K562 (cell line): ENCODE measurements at regions not wholly inside any gene's neighbourhood (a gene's known extent, or its start where the extent isn't known, plus 50 kb on each side); places are given as distances from the start of the nearest gene placed in this dataset.

Experiments used
- ATAC-seq: fragments of 200-7000 bp; cut with Tn5 transposase; 3 replicates; pipeline ENCODE4 v1.9.1; 2020; ENCODE audit warnings: moderate library complexity
- BruUV-seq: library from RNA; stranded (reverse); fragments of 400-500 nt; replicated peaks from 2 replicates; lab custom pipeline; 2021; lab: Mats Ljungman, UMichigan
- CTCF ChIA-PET: fragments of 300-600 bp; formaldehyde crosslinking; extraction: SDS; loops from one replicate; lab custom pipeline; 2021; ENCODE audit warnings: low intra/inter-chr PET ratio; lab: Yijun Ruan, JAX
- POLR2A ChIA-PET: fragments of 300-600, 350-650 bp; sonication (Branson Sonifier 250); formaldehyde crosslinking; extraction: SDS; loops from one replicate; lab custom pipeline; 2021; ENCODE audit warnings: antibody characterized with exemption, inconsistent platforms; lab: Yijun Ruan, JAX
- DNase-seq, 4 experiments: peaks; one replicate each; pipeline versions ENCODE4 v3.0.0 to v3.0.0-alpha.2; 2011 to 2018; ENCODE audit warnings: low spot score in 3 of 4, mixed read lengths in 3 of 4; ENCODE audit errors: extremely low read depth in 1 of 4
- FAIRE-seq: peaks from 2 replicates; lab custom pipeline; 2011; peaks lifted over from hg19 to GRCh38; lab: Jason Lieb, UNC
- H2AFZ ChIP-seq: 2 replicates; pipeline ENCODE4 v1.6.0; 2011; ENCODE audit warnings: low read depth, low read length, control low read depth, inconsistent platforms
- H3K27ac ChIP-seq: fragments of 200-600 bp; 3 replicates; pipeline ENCODE4 v1.8.0; 2011; ENCODE audit warnings: low read depth, mild to moderate bottlenecking, control low read depth, inconsistent platforms, low read length, moderate library complexity, mixed read lengths; ENCODE audit errors: extremely low read depth
- H3K27me3 ChIP-seq, 2 experiments: fragments of 300-600 bp in 1 of 2; 2 replicates in 1 of 2; 3 replicates in 1 of 2; pipeline versions ENCODE4 v1.6.0 to v1.8.0; 2011; ENCODE audit warnings: inconsistent platforms in 2 of 2, low read length in 2 of 2, mild to moderate bottlenecking in 1 of 2, mixed read lengths in 1 of 2, moderate library complexity in 1 of 2; ENCODE audit not compliant: control insufficient read depth in 2 of 2, insufficient read depth in 2 of 2
- H3K36me3 ChIP-seq: fragments of 300-600 bp; 3 replicates; pipeline ENCODE4 v1.8.0; 2011; ENCODE audit warnings: mild to moderate bottlenecking, low read length, inconsistent platforms; ENCODE audit not compliant: control insufficient read depth, insufficient read depth
- H3K4me1 ChIP-seq, 2 experiments: fragments of 200-600 bp in 1 of 2; replicated peaks in 1 of 2; 2 replicates in 1 of 2; 3 replicates in 1 of 2; pipeline versions ENCODE4 v1.5.1 to v1.8.0; 2011; ENCODE audit warnings: inconsistent platforms in 2 of 2, low read length in 2 of 2, mild to moderate bottlenecking in 1 of 2, mixed read lengths in 1 of 2, moderate library complexity in 1 of 2; ENCODE audit not compliant: control insufficient read depth in 2 of 2, insufficient read depth in 2 of 2
- H3K4me2 ChIP-seq: 2 replicates; pipeline ENCODE4 v1.6.1; 2011; ENCODE audit warnings: low read length, control low read depth, inconsistent platforms, mixed read lengths; ENCODE audit not compliant: insufficient read depth
- H3K4me3 ChIP-seq: fragments of 200-600 bp; sonication (generic), shearing (Covaris generic); 2 replicates; pipeline ENCODE4 v1.5.1; 2016; ENCODE audit warnings: control low read depth, inconsistent platforms
- H3K79me2 ChIP-seq: fragments of 200-600 bp; 3 replicates; pipeline ENCODE4 v1.8.0; 2011; ENCODE audit warnings: low read length, inconsistent platforms; ENCODE audit not compliant: control insufficient read depth, insufficient read depth
- H3K9ac ChIP-seq, 2 experiments: 2 replicates each; pipeline versions ENCODE4 v1.6.0 to v1.6.1; 2011; ENCODE audit warnings: low read depth in 2 of 2, low read length in 2 of 2, control low read depth in 1 of 2, inconsistent platforms in 1 of 2, mild to moderate bottlenecking in 1 of 2, mixed read lengths in 1 of 2; ENCODE audit not compliant: insufficient read depth in 1 of 2
- H3K9me1 ChIP-seq: one replicate; pipeline ENCODE4 v1.6.0; 2011; ENCODE audit warnings: inconsistent platforms, mild to moderate bottlenecking, low read length, moderate library complexity; ENCODE audit not compliant: control insufficient read depth, insufficient read depth
- H3K9me3 ChIP-seq: replicated peaks from 2 replicates; pipeline ENCODE4 v1.5.1; 2011; ENCODE audit warnings: low read depth, low read length, inconsistent platforms; ENCODE audit not compliant: control insufficient read depth, insufficient read depth
- H4K20me1 ChIP-seq: replicated peaks from 2 replicates; pipeline ENCODE4 v1.6.1; 2011; ENCODE audit warnings: low read length, inconsistent platforms, mixed read lengths; ENCODE audit not compliant: control insufficient read depth, insufficient read depth
- BRD4 ChIP-seq: fragments of 200-600 bp; sonication (generic); IDR thresholded peaks from 2 replicates; pipeline ENCODE4 v1.6.1; 2017; ENCODE audit warnings: inconsistent platforms
- BRF2 ChIP-seq: IDR thresholded peaks from 3 replicates; pipeline ENCODE4 v1.6.1; 2011; ENCODE audit warnings: borderline replicate concordance, mild to moderate bottlenecking; ENCODE audit not compliant: insufficient read length, insufficient read depth
- MAZ ChIP-seq, 2 experiments: fragments of 450-650 bp in 1 of 2; sonication (generic) in 1 of 2; formaldehyde crosslinking; IDR thresholded peaks in 1 of 2; conservative IDR thresholded peaks in 1 of 2; 2 replicates each; pipeline versions ENCODE4 v1.4.0 to v1.5.0; 2020; ENCODE audit warnings: mild to moderate bottlenecking in 1 of 2, missing genetic modification reagents in 1 of 2
- MCM3 ChIP-seq: fragments of 450-650 bp; IDR thresholded peaks from 2 replicates; pipeline ENCODE4 v1.6.1; 2016
- NELFE ChIP-seq: IDR thresholded peaks from 2 replicates; pipeline ENCODE4 v1.6.1; 2011; ENCODE audit warnings: mild to moderate bottlenecking; ENCODE audit not compliant: insufficient read depth, insufficient read length
- PBX2 ChIP-seq, 2 experiments: IDR thresholded peaks in 1 of 2; conservative IDR thresholded peaks in 1 of 2; 2 replicates each; pipeline ENCODE4 v1.6.1; 2016; ENCODE audit warnings: low read depth in 2 of 2, mild to moderate bottlenecking in 1 of 2, missing compliant biosample characterization in 1 of 2, missing genetic modification characterization in 1 of 2, moderate library complexity in 1 of 2
- PHB2 ChIP-seq: fragments of 450-650 bp; IDR thresholded peaks from 2 replicates; pipeline ENCODE4 v1.6.1; 2017; ENCODE audit warnings: low read depth
- RFX7 ChIP-seq: fragments of 250-450 bp; sonication (Bioruptor Pico); IDR thresholded peaks from 2 replicates; pipeline ENCODE4 v1.5.1; 2021; ENCODE audit warnings: mild to moderate bottlenecking
- SOX6 ChIP-seq: fragments of 450-650 bp; IDR thresholded peaks from 2 replicates; pipeline ENCODE4 v1.6.1; 2014; ENCODE audit warnings: mild to moderate bottlenecking
- ZBTB8A ChIP-seq: fragments of 450-650 bp; IDR thresholded peaks from 2 replicates; pipeline ENCODE4 v1.6.1; 2018; ENCODE audit warnings: mild to moderate bottlenecking, moderate library complexity; ENCODE audit not compliant: partially characterized antibody
- ZNF274 ChIP-seq: IDR thresholded peaks from 2 replicates; pipeline ENCODE4 v1.6.1; 2011; ENCODE audit warnings: low read depth, mild to moderate bottlenecking, low read length, moderate library complexity, borderline replicate concordance
- ZNF551 ChIP-seq: fragments of 250-450 bp; sonication (Bioruptor Pico); IDR thresholded peaks from 2 replicates; pipeline ENCODE4 v1.5.0; 2021; ENCODE audit warnings: mild to moderate bottlenecking, moderate library complexity
- ZNF668 ChIP-seq: fragments of 250-450 bp; sonication (Bioruptor Pico); IDR thresholded peaks from 2 replicates; pipeline ENCODE4 v1.8.0; 2022; ENCODE audit warnings: mild to moderate bottlenecking, inconsistent platforms
- WGBS: fragments of 100-300 bp; shearing (Covaris generic); methylation state at CpG from one replicate; pipeline ENCODE4 v1.1.6; 2016; ENCODE audit warnings: low coverage, mixed read lengths; ENCODE audit not compliant: insufficient coverage; ENCODE audit errors: missing lambda C conversion rate; 5-methylcytosine and 5-hydroxymethylcytosine counted together
- in situ Hi-C: fragments of 300-500 bp; cut with MboI; formaldehyde crosslinking; loops from 4 replicates; pipeline ENCODE4 v1.15.0; 2018; ENCODE audit warnings: inconsistent platforms, mixed read lengths
- intact Hi-C: fragments of 100-400 bp; cut with micrococcal nuclease; formaldehyde crosslinking; loops from 2 replicates; pipeline ENCODE4 v1.14.2; 2022

GRCh38 chr12:105977236-105977635 is 161.5 kb downstream of the NUAK1 start:
- no peaks in the 10 kb centered on the region for H3K36me3 ChIP-seq
- no peak overlapping the region for H2AFZ ChIP-seq
- ChIA-PET CTCF (no interaction called here), POLR2A (interaction anchor here (0.6 kb wide), 1 partner anchor 152 kb away, joined by 3 read pairs; no protein-coding TSS in a partner anchor)
- H3K4me2 ChIP-seq, result no peak overlapping the region
- no peaks in the 10 kb centered on the region for H4K20me1 ChIP-seq
- no peak for ATAC-seq
- no peaks in the 10 kb centered on the region for H3K9me3 ChIP-seq
- FAIRE-seq, result no peak
- in situ Hi-C loops (no loop called here), intact Hi-C loops (no loop called here)
- no peak overlapping the region for H3K4me3 ChIP-seq
- no peak for DNase-seq
- H3K27ac ChIP-seq, result no peak overlapping the region
- no peaks in the 10 kb centered on the region for H3K9me1 ChIP-seq
- TF ChIP-seq ZNF551 (CRISPR knock-in tag), result no peak
- no peak for TF ChIP-seq ZNF668
- TF ChIP-seq NELFE, result no peak
- TF ChIP-seq ZNF274, result no peak
- no peak for TF ChIP-seq BRD4
- no peak for TF ChIP-seq MAZ (CRISPR knock-in tag; conservative IDR thresholded peaks at IDR 0.05 in 1 of 2, IDR thresholded peaks at IDR 0.05 in 1 of 2)
- TF ChIP-seq MCM3, result no peak
- TF ChIP-seq PHB2, result no peak
- no peak for TF ChIP-seq SOX6
- no peak for TF ChIP-seq BRF2
- TF ChIP-seq RFX7 (CRISPR knock-in tag), result no peak
- TF ChIP-seq ZBTB8A, result no peak
- TF ChIP-seq PBX2 (CRISPR knock-in tag; IDR thresholded peaks at IDR 0.05; ENCODE audit: low read depth), result no peak
- TF ChIP-seq PBX2 (tag; conservative IDR thresholded peaks at IDR 0.05; ENCODE audit: low read depth), result no peak
- no peaks in the 10 kb centered on the region for H3K79me2 ChIP-seq
- no TSS peak for BruUV-seq
- WGBS, result 42% methylated on average over 3 of the region's 3 CpGs
- peaks cover 0 to 8% of the 10 kb centered on the region in 2 experiments; a peak in 2 of 5 replicates for H3K27me3 ChIP-seq
- no peaks in the 10 kb centered on the region for H3K4me1 ChIP-seq
- H3K9ac ChIP-seq, result no peak overlapping the region
